Body of pancreas (tissue), 4 donors: ENCODE measurements at regions not wholly inside any gene's neighbourhood (a gene's known extent, or its start where the extent isn't known, plus 50 kb on each side); places are given as distances from the start of the nearest gene placed in this dataset.

Source experiments
- ATAC-seq: fragments of 150-250 bp; one replicate; pipeline ENCODE4 v1.9.1; 2016
- DNase-seq, 4 donors: peaks; one replicate each; pipeline ENCODE4 v3.0.0-alpha.2; 2019
- H3K27ac ChIP-seq, 4 donors: fragments of 200-600 bp; sonication (generic); 1 replicate in 3 of 4; 2 replicates in 1 of 4; pipeline versions ENCODE4 v1.5.1 to v1.6.1; 2016 to 2019; ENCODE audit warnings: mild to moderate bottlenecking in 1 of 4, mixed read lengths in 1 of 4, moderate library complexity in 1 of 4
- H3K27me3 ChIP-seq, 2 donors: fragments of 200-600 bp; sonication (generic); one replicate each; pipeline ENCODE4 v1.6.0; 2016; ENCODE audit warnings: mild to moderate bottlenecking in 1 of 2
- H3K36me3 ChIP-seq, 2 donors: fragments of 200-600 bp; sonication (generic); replicated peaks in 1 of 2; 2 replicates each; pipeline ENCODE4 v1.5.1; 2016; ENCODE audit warnings: low read depth in 2 of 2; ENCODE audit not compliant: insufficient read depth in 1 of 2
- H3K4me1 ChIP-seq: fragments of 200-600 bp; sonication (generic); one replicate; pipeline ENCODE4 v1.6.0; 2016
- H3K4me3 ChIP-seq, 2 donors: fragments of 200-600 bp; sonication (generic); 1 replicate in 1 of 2; 2 replicates in 1 of 2; pipeline ENCODE4 v1.5.1; 2016 to 2019
- H3K9me3 ChIP-seq, 3 donors: fragments of 200-600 bp; sonication (generic); 1 replicate in 2 of 3; 2 replicates in 1 of 3; pipeline ENCODE4 v1.5.1; 2016
- CTCF ChIP-seq, 7 experiments: fragments of 450-650 bp in 4 of 7; fragments of 200-600 bp in 3 of 7; sonication (generic) in 3 of 7; IDR thresholded peaks; one replicate each; pipeline ENCODE4 v1.5.1; 2016 to 2019; ENCODE audit warnings: antibody characterized with exemption in 7 of 7
- POLR2A ChIP-seq, 3 donors: fragments of 450-650 bp; IDR thresholded peaks; one replicate each; pipeline ENCODE4 v1.6.1; 2016; ENCODE audit warnings: antibody characterized with exemption in 3 of 3, mild to moderate bottlenecking in 2 of 3
- WGBS, 2 donors: methylation state at CpG; one replicate each; pipeline ENCODE4 v1.1.5; 2017; 5-methylcytosine and 5-hydroxymethylcytosine counted together
- intact Hi-C: fragments of 100-400 bp; cut with DNase I; formaldehyde crosslinking; loops from one replicate; pipeline ENCODE4 v1.15.1; 2023

GRCh38 chr14:98160901-98161300 is 1111.1 kb downstream of the BCL11B start:
- ATAC-seq = no peak
- intact Hi-C loops = no loop called here
- DNase-seq = no peak
- WGBS, 2 donors = 62 to 64% methylated on average over 9 of the region's 9 CpGs
- TF ChIP-seq POLR2A (IDR thresholded peaks at IDR 0.05) = no peak
- TF ChIP-seq CTCF (IDR thresholded peaks at IDR 0.05) = no peak
- H3K9me3 ChIP-seq = no peaks in the 10 kb centered on the region
- no peaks in the 10 kb centered on the region for H3K27me3 ChIP-seq
- H3K4me3 ChIP-seq = no peak overlapping the region
- H3K4me1 ChIP-seq = no peaks in the 10 kb centered on the region
- H3K27ac ChIP-seq = no peak overlapping the region
- no peaks in the 10 kb centered on the region for H3K36me3 ChIP-seq

- Histone ChIP-seq H3K4me1 (no peaks in the 10 kb centered on the region), H3K27ac (no peak overlapping the region), H3K4me3 (no peak overlapping the region), H3K36me3 (no peaks in the 10 kb centered on the region), H3K9me3 (no peaks in the 10 kb centered on the region), H3K27me3 (no peaks in the 10 kb centered on the region)
- DNase-seq (no peak), ATAC-seq (no peak)
- WGBS, 2 donors = 35% methylated on average over 4 of the region's 4 CpGs
- intact Hi-C loops = no loop called here
- TF ChIP-seq POLR2A (IDR thresholded peaks at IDR 0.05) (no peak), CTCF (IDR thresholded peaks at IDR 0.05) (no peak)
These were observed 1110.6 kb downstream of the BCL11B start for GRCh38 chr14:98161356-98161755.

GRCh38 chr14:98162856-98163805 is 1108.9 kb downstream of the BCL11B start:
- H3K36me3 ChIP-seq = no peaks in the 10 kb centered on the region
- no peaks in the 10 kb centered on the region for H3K27me3 ChIP-seq
- H3K4me3 ChIP-seq = no peak overlapping the region
- no peak overlapping the region for H3K27ac ChIP-seq
- TF ChIP-seq POLR2A (IDR thresholded peaks at IDR 0.05) (no peak), CTCF (IDR thresholded peaks at IDR 0.05) (no peak)
- no peaks in the 10 kb centered on the region for H3K9me3 ChIP-seq
- ATAC-seq (no peak), DNase-seq (no peak)
- no peaks in the 10 kb centered on the region for H3K4me1 ChIP-seq
- WGBS, 2 donors = 47 to 48% methylated on average over 26 of the region's 26 CpGs
- intact Hi-C loops = no loop called here

- H3K4me3 ChIP-seq = no peak overlapping the region
- no peaks in the 10 kb centered on the region for H3K4me1 ChIP-seq
- TF ChIP-seq POLR2A (IDR thresholded peaks at IDR 0.05) (no peak), CTCF (IDR thresholded peaks at IDR 0.05) (no peak)
- H3K27ac ChIP-seq = no peak overlapping the region
- no peaks in the 10 kb centered on the region for H3K27me3 ChIP-seq
- 56 to 58% methylated on average over 3 of the region's 3 CpGs for WGBS, 2 donors
- no peak for ATAC-seq
- no peak for DNase-seq
- H3K9me3 ChIP-seq = no peaks in the 10 kb centered on the region
- intact Hi-C loops = no loop called here
- no peaks in the 10 kb centered on the region for H3K36me3 ChIP-seq
These were observed 1108.1 kb downstream of the BCL11B start for GRCh38 chr14:98163873-98164272.

GRCh38 chr14:98165976-98166375 is 1106.0 kb downstream of the BCL11B start:
- ATAC-seq = no peak
- DNase-seq = no peak
- Histone ChIP-seq H3K36me3 (no peaks in the 10 kb centered on the region), H3K9me3 (no peaks in the 10 kb centered on the region), H3K27ac (no peak overlapping the region), H3K4me1 (no peaks in the 10 kb centered on the region), H3K4me3 (no peak overlapping the region), H3K27me3 (no peaks in the 10 kb centered on the region)
- intact Hi-C loops = no loop called here
- WGBS, 2 donors = 85 to 93% methylated on average over 9 of the region's 9 CpGs
- TF ChIP-seq CTCF (IDR thresholded peaks at IDR 0.05) = no peak
- TF ChIP-seq POLR2A (IDR thresholded peaks at IDR 0.05) = no peak
